GM12864 (cell line): ENCODE measurements at regions not wholly inside any gene's neighbourhood (a gene's known extent, or its start where the extent isn't known, plus 50 kb on each side); places are given as distances from the start of the nearest gene placed in this dataset.

ENCODE experiments used
- DNase-seq: peaks from one replicate; pipeline ENCODE4 v3.0.0-alpha.2; 2011; ENCODE audit warnings: low read depth
- H3K4me3 ChIP-seq: 2 replicates; pipeline ENCODE4 v1.5.1; 2011; ENCODE audit warnings: mild to moderate bottlenecking, low read depth, low read length, control low read depth
- TF ChIP-seq, protein P1 (sequence below): IDR thresholded peaks from 2 replicates; pipeline ENCODE4 v1.5.1; 2011; ENCODE audit warnings: low read depth, mild to moderate bottlenecking, moderate library complexity, low read length, control low read depth, inconsistent platforms; ENCODE audit errors: missing control alignments

DNA sequence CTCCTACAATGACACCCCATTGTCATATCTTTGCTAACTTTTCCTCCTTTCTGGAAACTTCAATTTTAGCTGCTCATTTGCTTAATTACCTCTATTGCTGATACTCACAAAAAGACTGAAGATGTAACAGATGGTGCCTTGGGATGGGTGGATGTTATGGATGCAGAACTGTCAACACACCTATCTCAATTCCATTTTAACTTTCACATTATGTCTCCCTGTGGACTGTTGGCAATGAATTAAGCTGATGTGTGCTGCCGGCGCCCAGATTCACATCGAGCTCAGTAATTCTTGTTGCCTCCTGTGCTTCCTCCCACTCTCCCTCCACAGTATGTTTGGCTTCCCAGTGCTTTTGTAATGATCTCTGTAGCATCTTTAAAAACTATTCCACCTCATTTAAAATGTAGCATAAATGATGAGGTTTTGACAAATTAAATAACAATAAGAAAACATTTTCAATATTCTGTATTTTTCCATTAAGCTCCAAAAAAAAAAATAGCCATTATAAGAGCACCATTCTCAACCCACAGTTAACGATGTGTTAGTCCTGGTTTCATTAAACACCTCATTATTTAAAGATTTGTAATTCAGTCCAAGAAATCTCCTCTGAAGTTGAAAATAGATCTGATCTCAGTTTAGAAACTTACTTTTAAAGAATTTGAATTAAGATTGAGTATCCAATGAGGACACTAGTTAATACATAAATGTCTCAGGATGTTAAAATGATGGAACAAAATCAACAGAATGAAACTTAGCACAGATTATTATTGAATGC lies 99.9 kb upstream of the FAM216B start:
- TF ChIP-seq, protein P1, sequence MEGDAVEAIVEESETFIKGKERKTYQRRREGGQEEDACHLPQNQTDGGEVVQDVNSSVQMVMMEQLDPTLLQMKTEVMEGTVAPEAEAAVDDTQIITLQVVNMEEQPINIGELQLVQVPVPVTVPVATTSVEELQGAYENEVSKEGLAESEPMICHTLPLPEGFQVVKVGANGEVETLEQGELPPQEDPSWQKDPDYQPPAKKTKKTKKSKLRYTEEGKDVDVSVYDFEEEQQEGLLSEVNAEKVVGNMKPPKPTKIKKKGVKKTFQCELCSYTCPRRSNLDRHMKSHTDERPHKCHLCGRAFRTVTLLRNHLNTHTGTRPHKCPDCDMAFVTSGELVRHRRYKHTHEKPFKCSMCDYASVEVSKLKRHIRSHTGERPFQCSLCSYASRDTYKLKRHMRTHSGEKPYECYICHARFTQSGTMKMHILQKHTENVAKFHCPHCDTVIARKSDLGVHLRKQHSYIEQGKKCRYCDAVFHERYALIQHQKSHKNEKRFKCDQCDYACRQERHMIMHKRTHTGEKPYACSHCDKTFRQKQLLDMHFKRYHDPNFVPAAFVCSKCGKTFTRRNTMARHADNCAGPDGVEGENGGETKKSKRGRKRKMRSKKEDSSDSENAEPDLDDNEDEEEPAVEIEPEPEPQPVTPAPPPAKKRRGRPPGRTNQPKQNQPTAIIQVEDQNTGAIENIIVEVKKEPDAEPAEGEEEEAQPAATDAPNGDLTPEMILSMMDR: no peak
- H3K4me3 ChIP-seq: no peak overlapping the region
- DNase-seq: no peak

DNA sequence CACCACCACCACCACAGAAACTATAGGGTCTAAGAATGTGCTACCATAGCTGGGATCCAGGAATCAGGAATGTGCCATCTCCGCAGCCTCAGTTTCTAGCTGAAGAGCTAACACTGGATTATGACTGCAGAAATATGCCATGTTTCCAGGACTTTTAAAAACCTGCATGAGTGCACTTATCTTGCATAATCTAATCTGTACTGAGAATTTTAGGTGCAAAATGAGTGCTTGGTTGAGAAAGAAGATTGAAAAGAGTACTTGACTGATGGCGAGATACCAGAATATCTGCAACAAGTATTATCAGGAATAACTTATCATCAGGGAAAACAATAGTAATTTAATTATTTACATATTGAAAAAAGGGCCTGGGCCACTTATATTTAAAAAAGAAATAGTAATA lies 97.2 kb upstream of the FAM216B start:
- TF ChIP-seq, protein P1: no peak
- DNase-seq: no peak
- H3K4me3 ChIP-seq: no peak overlapping the region

DNA sequence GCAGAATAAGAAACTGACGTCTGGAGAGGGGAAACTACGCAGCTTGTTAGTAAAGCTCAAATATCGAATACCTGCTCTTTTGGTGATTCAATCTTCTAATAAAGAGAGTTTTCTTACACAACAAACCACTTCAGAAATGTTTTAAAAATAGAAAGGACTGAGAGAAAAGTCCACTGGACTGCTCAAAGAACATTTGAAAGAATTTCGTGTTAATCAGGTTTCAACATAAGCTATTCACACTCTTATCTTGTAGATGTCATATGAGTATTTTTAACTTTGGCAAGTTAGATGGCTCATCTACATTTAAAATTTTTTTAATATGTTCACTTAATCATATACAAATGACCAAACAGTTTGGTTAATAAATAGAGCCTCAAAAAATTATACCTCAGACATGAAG lies 95.6 kb upstream of the FAM216B start:
- H3K4me3 ChIP-seq: no peak overlapping the region
- no peak for DNase-seq
- TF ChIP-seq, protein P1: no peak

DNA sequence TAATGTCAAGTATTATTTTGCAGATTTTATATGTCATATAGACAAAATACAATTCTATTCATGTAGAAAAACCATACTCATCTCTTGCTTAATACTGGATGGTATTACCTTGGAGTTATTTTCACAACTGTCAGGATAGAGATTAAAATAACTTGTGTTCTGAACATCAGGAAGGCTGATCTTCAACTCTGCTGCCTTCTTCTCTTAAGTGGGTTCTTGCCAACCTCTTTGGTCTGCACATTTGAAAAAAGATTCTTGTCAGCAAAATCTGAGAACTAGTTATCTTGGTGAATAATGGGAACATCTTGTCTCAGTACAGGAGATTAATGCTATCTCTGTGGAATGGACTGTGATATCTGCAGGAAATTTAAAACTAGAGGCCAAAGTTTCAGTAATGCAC lies 95.2 kb upstream of the FAM216B start:
- DNase-seq: no peak
- H3K4me3 ChIP-seq: no peak overlapping the region
- TF ChIP-seq, protein P1: no peak

DNA sequence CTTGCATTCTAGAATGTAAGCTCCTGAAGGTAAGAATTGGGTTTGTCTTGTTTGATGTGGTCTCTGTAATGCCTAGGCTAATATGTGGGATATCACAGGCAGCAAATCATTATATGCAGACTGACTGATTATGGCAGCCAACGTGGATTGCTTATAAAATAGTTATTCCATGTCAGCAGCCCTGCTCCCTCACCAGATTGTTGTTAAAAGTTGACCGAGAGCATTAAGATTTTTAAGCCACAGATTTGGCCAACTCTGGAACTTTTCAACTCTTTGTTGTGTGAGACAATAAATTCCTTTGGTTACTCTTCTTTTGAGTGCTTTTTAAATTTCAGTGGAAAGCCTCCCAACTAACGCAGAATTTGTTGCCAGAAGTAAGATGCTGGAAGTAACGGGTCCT lies 92.6 kb upstream of the FAM216B start:
- TF ChIP-seq, protein P1: no peak
- DNase-seq: no peak
- no peak overlapping the region for H3K4me3 ChIP-seq

DNA sequence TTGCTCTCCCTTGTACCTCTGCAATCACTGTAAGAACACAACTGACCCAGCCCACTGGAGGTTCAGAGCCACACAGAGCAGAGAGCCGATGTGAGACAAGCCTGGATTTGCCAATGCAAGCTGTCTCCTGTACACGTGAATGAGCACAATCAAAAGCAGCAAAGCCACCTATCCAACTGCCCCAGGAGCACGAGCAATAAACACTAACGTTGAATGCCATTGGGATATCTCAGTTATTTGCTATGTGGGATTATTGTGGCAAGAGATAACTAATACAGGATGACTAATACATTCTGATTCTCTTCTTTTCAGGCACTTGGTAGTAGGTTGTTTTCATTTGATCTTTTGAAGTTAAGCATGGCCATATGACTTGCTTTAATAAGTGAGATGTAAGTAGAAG lies 85.2 kb upstream of the FAM216B start:
- no peak overlapping the region for H3K4me3 ChIP-seq
- DNase-seq: no peak
- TF ChIP-seq, protein P1: no peak

DNA sequence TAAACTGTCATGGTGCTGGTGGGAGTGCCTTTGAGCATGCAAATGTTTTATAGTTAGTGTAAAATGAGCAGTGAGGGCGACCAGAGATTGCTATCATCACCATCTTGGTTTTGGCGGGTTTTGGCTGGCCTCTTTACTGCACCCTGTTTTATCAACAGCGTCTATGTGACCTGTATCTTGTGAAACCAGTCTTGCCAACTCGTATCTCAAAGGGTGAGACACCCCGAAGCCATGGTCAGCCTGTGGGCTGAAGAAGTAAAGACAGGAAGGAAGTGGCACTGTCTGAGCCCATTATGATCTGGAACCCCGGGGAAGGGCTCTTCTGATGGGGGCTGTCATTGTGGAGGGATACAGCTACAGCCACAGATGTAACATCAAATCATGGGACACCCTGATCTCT lies 81.5 kb upstream of the FAM216B start:
- TF ChIP-seq, protein P1: no peak
- no peak overlapping the region for H3K4me3 ChIP-seq
- no peak for DNase-seq
